Keratinocyte (primary cell): ENCODE measurements at regions not wholly inside any gene's neighbourhood (a gene's known extent, or its start where the extent isn't known, plus 50 kb on each side); places are given as distances from the start of the nearest gene placed in this dataset.

Experiments
- DNase-seq: peaks from one replicate; pipeline ENCODE4 v3.0.0-alpha.2; 2011; ENCODE audit warnings: low read depth, missing footprints, low spot score
- FAIRE-seq: peaks from 2 replicates; lab custom pipeline; 2011; peaks lifted over from hg19 to GRCh38; lab: Jason Lieb, UNC
- H2AFZ ChIP-seq: 2 replicates; pipeline ENCODE4 v1.6.0; 2012; ENCODE audit warnings: low read length, control low read depth, inconsistent platforms; ENCODE audit not compliant: control insufficient read depth
- H3K27ac ChIP-seq: 2 replicates; pipeline ENCODE4 v1.5.1; 2011; ENCODE audit warnings: low read length; ENCODE audit not compliant: control insufficient read depth, insufficient read depth
- H3K27me3 ChIP-seq: 3 replicates; pipeline ENCODE4 v1.6.0; 2011; ENCODE audit warnings: low read length; ENCODE audit not compliant: control insufficient read depth, insufficient read depth; ENCODE audit errors: extremely low read depth
- H3K36me3 ChIP-seq, 2 experiments: 2 replicates in 1 of 2; 3 replicates in 1 of 2; pipeline ENCODE4 v1.5.1; 2011; ENCODE audit warnings: low read length in 2 of 2, mild to moderate bottlenecking in 1 of 2; ENCODE audit not compliant: control insufficient read depth in 2 of 2, insufficient read depth in 2 of 2; ENCODE audit errors: extremely low read depth in 1 of 2
- H3K4me1 ChIP-seq: 3 replicates; pipeline ENCODE4 v1.5.1; 2011; ENCODE audit warnings: low read length; ENCODE audit not compliant: control insufficient read depth, insufficient read depth; ENCODE audit errors: extremely low read depth
- H3K4me2 ChIP-seq: 3 replicates; pipeline ENCODE4 v1.6.0; 2011; ENCODE audit warnings: low read depth, low read length; ENCODE audit not compliant: control insufficient read depth, insufficient read depth; ENCODE audit errors: extremely low read depth
- H3K4me3 ChIP-seq, 3 experiments: fragments of 200-600 bp in 1 of 3; sonication (generic) in 1 of 3; 2 replicates in 2 of 3; 3 replicates in 1 of 3; pipeline ENCODE4 v1.5.1; 2011 to 2016; ENCODE audit warnings: low read length in 3 of 3, mild to moderate bottlenecking in 3 of 3, control low read depth in 2 of 3, inconsistent platforms in 1 of 3, low read depth in 1 of 3, mixed read lengths in 1 of 3, mixed run types in 1 of 3, moderate library complexity in 1 of 3; ENCODE audit not compliant: control insufficient read depth in 2 of 3, insufficient read depth in 2 of 3; ENCODE audit errors: extremely low read depth in 1 of 3
- H3K79me2 ChIP-seq: 2 replicates; pipeline ENCODE4 v1.6.0; 2012; ENCODE audit warnings: low read length; ENCODE audit not compliant: control insufficient read depth, insufficient read depth
- H3K9ac ChIP-seq: 3 replicates; pipeline ENCODE4 v1.6.0; 2011; ENCODE audit warnings: low read length; ENCODE audit not compliant: control insufficient read depth, insufficient read depth; ENCODE audit errors: extremely low read depth
- H3K9me1 ChIP-seq: 3 replicates; pipeline ENCODE4 v1.6.0; 2011; ENCODE audit warnings: low read length; ENCODE audit not compliant: control insufficient read depth, insufficient read depth; ENCODE audit errors: extremely low read depth
- H3K9me3 ChIP-seq: 2 replicates; pipeline ENCODE4 v1.5.1; 2012; ENCODE audit warnings: low read depth, low read length; ENCODE audit not compliant: control insufficient read depth
- H4K20me1 ChIP-seq: 3 replicates; pipeline ENCODE4 v1.6.0; 2011; ENCODE audit warnings: low read length; ENCODE audit not compliant: control insufficient read depth, insufficient read depth; ENCODE audit errors: extremely low read depth
- EZH2 ChIP-seq: IDR thresholded peaks from one replicate; pipeline ENCODE4 v1.6.1; 2012; ENCODE audit warnings: inconsistent platforms, mild to moderate bottlenecking, low read length, moderate library complexity
- dilution Hi-C: fragments of 300-500 bp; cut with MboI; formaldehyde crosslinking; loops from one replicate; pipeline ENCODE4 v1.7.0; 2020; ENCODE audit warnings: low sequenced_read_pairs; ENCODE audit not compliant: extremely low pct_ligation_motif_present
- TF ChIP-seq, protein P1 (sequence below), 3 experiments: IDR thresholded peaks in 1 of 3; conservative IDR thresholded peaks in 1 of 3; optimal IDR thresholded peaks in 1 of 3; 2 replicates in 2 of 3; 3 replicates in 1 of 3; pipeline versions ENCODE3 to v1.5.1; 2011; ENCODE audit warnings: low read length in 3 of 3, mild to moderate bottlenecking in 3 of 3, moderate library complexity in 2 of 3, control low read depth in 1 of 3, inconsistent platforms in 1 of 3; ENCODE audit not compliant: insufficient read depth in 2 of 3; ENCODE audit errors: extremely low read depth in 1 of 3

GRCh38 chr14:101634850-101635748 is 73.8 kb downstream of the DIO3 start:
- Histone ChIP-seq H3K9ac (no peak overlapping the region), H3K36me3 (no peaks in the 10 kb centered on the region), H3K27ac (no peak overlapping the region), H3K4me1 (no peaks in the 10 kb centered on the region), H3K4me3 (no peak overlapping the region), H2AFZ (no peak overlapping the region), H3K9me1 (no peaks in the 10 kb centered on the region), H3K4me2 (no peak overlapping the region), H4K20me1 (no peaks in the 10 kb centered on the region), H3K79me2 (no peaks in the 10 kb centered on the region), H3K27me3 (no peaks in the 10 kb centered on the region), H3K9me3 (no peaks in the 10 kb centered on the region)
- dilution Hi-C loops: no loop called here
- TF ChIP-seq, protein P1, sequence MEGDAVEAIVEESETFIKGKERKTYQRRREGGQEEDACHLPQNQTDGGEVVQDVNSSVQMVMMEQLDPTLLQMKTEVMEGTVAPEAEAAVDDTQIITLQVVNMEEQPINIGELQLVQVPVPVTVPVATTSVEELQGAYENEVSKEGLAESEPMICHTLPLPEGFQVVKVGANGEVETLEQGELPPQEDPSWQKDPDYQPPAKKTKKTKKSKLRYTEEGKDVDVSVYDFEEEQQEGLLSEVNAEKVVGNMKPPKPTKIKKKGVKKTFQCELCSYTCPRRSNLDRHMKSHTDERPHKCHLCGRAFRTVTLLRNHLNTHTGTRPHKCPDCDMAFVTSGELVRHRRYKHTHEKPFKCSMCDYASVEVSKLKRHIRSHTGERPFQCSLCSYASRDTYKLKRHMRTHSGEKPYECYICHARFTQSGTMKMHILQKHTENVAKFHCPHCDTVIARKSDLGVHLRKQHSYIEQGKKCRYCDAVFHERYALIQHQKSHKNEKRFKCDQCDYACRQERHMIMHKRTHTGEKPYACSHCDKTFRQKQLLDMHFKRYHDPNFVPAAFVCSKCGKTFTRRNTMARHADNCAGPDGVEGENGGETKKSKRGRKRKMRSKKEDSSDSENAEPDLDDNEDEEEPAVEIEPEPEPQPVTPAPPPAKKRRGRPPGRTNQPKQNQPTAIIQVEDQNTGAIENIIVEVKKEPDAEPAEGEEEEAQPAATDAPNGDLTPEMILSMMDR (optimal IDR thresholded peaks at IDR 0.05 in 1 of 3, IDR thresholded peaks at IDR 0.05 in 1 of 3, conservative IDR thresholded peaks at IDR 0.05 in 1 of 3; ENCODE audit: extremely low read depth in 1 of 3, insufficient read depth in 2 of 3, low read length in 3 of 3): no peak
- no peak for TF ChIP-seq EZH2
- FAIRE-seq (no peak), DNase-seq (no peak)

DNA sequence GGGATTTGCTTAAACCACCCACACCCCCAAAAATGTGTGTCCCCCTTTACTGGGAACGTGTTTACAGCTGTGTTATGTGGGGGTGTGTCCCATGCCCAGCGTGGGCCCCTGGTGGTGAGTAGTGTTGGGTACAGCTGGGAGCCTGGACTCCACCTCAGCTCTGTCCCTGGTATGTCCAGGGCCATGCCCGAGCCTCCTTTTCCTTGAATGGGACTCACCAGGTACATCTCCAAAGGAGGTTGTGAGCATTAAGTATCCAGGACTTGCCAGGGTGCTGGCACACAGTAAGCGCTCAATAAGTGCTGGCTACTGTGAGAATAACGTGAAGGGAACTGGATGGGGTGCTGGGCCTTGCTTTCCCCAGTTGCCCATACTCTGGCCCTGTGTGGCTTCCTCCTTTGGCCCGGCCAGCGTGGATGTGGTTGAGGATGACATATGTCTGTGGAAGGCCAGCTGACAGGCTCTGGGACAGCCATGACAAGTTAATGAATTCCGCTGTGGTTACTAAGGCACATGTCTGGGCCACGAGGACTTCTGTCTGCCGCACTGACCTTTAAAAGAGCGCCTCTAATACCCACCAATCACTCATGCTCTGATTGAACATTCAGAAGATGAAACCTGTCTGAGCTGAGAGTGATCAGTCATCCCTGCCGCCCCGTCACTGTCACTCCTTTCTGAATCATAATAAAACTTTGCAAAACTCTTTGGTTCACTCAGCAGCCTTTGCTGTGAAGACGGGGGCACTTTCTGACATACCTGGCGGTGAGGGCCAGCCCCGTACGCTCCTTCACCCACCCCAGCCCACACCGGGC is 74.7 kb downstream of the DIO3 start:
- Histone ChIP-seq H3K36me3 (no peaks in the 10 kb centered on the region), H3K9me1 (no peaks in the 10 kb centered on the region), H4K20me1 (no peaks in the 10 kb centered on the region), H2AFZ (no peak overlapping the region), H3K9ac (no peak overlapping the region), H3K79me2 (no peaks in the 10 kb centered on the region), H3K4me3 (no peak overlapping the region), H3K27me3 (peaks cover 3% of the 10 kb centered on the region), H3K27ac (no peak overlapping the region), H3K4me1 (no peaks in the 10 kb centered on the region), H3K9me3 (no peaks in the 10 kb centered on the region), H3K4me2 (no peak overlapping the region)
- TF ChIP-seq, protein P1 (optimal IDR thresholded peaks at IDR 0.05 in 1 of 3, IDR thresholded peaks at IDR 0.05 in 1 of 3, conservative IDR thresholded peaks at IDR 0.05 in 1 of 3; ENCODE audit: extremely low read depth in 1 of 3, insufficient read depth in 2 of 3, low read length in 3 of 3): no peak
- no peak for TF ChIP-seq EZH2
- dilution Hi-C loops: no loop called here
- FAIRE-seq: no peak
- no peak for DNase-seq
